ENCODE measurements at regions not wholly inside any gene's neighbourhood (a gene's known extent, or its start where the extent isn't known, plus 50 kb on each side); places are given as distances from the start of the nearest gene placed in this dataset.
"Not testable (repeated sequence)": the region's sequence is repeated elsewhere in the genome, so short reads cannot be mapped to it uniquely, and the experiment has no call there.

DNA sequence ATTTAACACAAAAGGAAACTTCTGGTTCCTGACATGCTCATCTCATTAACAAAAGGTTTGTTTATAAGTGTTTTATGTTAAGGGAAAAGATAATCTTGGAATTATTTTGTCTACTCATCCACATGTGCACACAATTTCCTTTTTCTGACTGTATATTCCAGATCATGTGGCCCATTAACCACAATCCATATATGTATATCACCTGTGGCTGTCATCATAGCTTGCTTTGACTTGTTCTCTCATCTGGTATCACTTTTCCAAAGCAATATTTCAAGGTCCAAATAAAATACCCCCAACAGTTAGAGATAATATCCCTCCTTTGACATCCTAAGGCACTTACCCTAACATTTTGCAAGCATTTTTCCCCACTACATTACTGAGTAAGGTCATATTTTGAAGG, 856.1 kb downstream of the CDH11 start:
- intact Hi-C loops (cut with DNase I; ENCODE audit: low total_unique reads): no loop called here
- no peaks in the 10 kb centered on the region for H3K27me3 ChIP-seq
- H3K36me3 ChIP-seq: no peaks in the 10 kb centered on the region

DNA sequence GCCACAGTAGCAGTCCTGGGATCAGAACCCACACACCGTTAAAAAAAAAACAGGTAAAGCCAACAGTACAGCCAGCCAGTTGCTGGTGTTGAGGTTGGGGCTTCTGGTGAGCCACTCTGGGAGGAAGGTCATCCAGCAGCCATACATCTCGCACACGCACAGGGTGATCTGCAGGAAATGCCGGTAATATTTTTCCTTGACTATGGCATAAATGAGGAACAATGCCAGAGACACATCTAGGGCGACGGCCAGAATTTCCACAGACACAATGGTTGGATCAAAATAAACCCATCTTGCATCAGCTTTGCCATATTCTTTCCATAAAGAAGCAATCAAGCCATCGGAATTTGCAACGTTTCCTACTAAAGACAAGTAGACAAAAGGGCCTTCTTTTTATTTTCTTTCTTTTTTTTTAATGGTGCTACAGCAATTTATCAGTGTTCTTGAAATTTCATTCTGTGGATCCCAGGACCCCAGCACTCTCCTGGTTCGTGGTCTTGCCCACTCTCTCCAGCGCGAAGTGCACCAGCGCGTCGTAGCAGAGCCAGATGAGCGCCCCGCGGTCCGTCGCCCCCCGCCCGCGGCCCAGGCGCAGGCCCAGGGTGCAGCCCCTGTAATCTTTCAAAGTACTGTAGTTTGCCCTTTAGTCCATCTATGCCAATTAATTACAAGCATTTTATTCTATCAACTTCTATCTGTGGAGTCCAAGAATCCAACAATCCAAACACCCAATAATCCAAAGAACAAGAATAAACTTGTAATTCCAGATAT, 861.0 kb downstream of the CDH11 start:
- DNase-seq; H3K27ac ChIP-seq; H3K4me3 ChIP-seq; H3K36me3 ChIP-seq; H3K9me3 ChIP-seq; H3K4me1 ChIP-seq; intact Hi-C loops (cut with DNase I; ENCODE audit: low total_unique reads); H3K27me3 ChIP-seq: not testable (repeated sequence)
- 93 to 95% (median 95%) methylated on average over 23 of the region's 23 CpGs for WGBS, 5 donors

More for the DNA sequence above, 856.1 kb downstream of the CDH11 start:
- no peak overlapping the region for H3K27ac ChIP-seq
- no peak for DNase-seq
- H3K9me3 ChIP-seq: peaks cover 0 to 3% (median 0%) of the 10 kb centered on the region in 4 donors
- no peaks in the 10 kb centered on the region for H3K4me1 ChIP-seq
- H3K4me3 ChIP-seq: no peak overlapping the region
- TF ChIP-seq, protein P1, sequence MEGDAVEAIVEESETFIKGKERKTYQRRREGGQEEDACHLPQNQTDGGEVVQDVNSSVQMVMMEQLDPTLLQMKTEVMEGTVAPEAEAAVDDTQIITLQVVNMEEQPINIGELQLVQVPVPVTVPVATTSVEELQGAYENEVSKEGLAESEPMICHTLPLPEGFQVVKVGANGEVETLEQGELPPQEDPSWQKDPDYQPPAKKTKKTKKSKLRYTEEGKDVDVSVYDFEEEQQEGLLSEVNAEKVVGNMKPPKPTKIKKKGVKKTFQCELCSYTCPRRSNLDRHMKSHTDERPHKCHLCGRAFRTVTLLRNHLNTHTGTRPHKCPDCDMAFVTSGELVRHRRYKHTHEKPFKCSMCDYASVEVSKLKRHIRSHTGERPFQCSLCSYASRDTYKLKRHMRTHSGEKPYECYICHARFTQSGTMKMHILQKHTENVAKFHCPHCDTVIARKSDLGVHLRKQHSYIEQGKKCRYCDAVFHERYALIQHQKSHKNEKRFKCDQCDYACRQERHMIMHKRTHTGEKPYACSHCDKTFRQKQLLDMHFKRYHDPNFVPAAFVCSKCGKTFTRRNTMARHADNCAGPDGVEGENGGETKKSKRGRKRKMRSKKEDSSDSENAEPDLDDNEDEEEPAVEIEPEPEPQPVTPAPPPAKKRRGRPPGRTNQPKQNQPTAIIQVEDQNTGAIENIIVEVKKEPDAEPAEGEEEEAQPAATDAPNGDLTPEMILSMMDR (IDR thresholded peaks at IDR 0.05): no peak
- TF ChIP-seq EP300 (IDR thresholded peaks at IDR 0.05): no peak
- no peak for TF ChIP-seq POLR2AphosphoS5 (IDR thresholded peaks at IDR 0.05)
- TF ChIP-seq POLR2A (IDR thresholded peaks at IDR 0.05): no peak

DNA sequence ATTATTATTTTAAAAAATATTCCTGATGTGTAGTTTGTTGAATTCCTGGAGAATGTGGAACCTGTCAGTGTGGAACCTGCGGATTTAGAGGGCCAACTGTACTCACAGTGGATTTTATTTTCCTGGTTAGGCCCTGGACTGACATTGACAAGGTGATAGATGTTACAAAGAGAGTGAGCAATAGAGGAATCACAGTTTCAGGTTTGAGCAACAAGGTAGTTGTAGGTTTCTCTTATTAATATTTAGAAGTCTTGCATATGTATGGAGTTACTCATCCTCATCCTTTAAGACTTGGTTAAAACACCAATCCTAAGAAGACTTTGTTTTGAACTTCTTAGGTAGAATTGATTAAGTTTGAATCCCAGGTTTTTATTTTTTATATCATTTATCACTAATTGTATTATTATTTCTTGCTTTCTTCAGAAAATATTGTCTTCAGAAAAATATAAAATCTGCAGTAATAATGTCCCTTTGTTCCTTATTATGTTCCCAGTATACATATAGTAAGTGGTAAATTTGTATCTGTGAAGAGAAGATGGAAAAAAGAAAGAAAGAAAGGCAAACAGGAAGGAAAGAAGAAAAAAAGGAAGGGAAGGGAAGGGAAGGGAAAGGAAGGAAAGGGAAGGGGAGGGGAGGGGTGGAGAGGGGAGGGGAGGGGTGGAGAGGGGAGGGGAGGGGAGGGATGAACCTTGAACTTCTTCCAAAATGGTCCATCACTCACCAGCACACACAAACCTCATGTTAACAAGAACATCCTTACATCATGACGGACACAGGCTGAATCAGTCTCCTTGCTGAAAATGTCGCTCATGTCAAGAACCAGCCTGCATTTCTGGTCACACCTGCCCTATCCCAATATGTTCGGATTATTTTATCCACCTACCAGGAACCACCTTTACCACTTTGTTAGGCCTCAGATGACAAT, 867.2 kb downstream of the CDH11 start:
- no peak overlapping the region for H3K27ac ChIP-seq
- 83 to 88% (median 85%) methylated on average over 4 of the region's 4 CpGs for WGBS, 5 donors
- TF ChIP-seq POLR2AphosphoS5 (IDR thresholded peaks at IDR 0.05) (no peak), EP300 (IDR thresholded peaks at IDR 0.05) (no peak), POLR2A (IDR thresholded peaks at IDR 0.05) (no peak)
- TF ChIP-seq, protein P1 (IDR thresholded peaks at IDR 0.05): no peak
- H3K4me3 ChIP-seq: no peak overlapping the region
- intact Hi-C loops (cut with DNase I; ENCODE audit: low total_unique reads): no loop called here
- no peaks in the 10 kb centered on the region for H3K36me3 ChIP-seq
- no peak for DNase-seq
- H3K4me1 ChIP-seq: no peaks in the 10 kb centered on the region
- H3K9me3 ChIP-seq: no peaks in the 10 kb centered on the region
- H3K27me3 ChIP-seq: no peaks in the 10 kb centered on the region

DNA sequence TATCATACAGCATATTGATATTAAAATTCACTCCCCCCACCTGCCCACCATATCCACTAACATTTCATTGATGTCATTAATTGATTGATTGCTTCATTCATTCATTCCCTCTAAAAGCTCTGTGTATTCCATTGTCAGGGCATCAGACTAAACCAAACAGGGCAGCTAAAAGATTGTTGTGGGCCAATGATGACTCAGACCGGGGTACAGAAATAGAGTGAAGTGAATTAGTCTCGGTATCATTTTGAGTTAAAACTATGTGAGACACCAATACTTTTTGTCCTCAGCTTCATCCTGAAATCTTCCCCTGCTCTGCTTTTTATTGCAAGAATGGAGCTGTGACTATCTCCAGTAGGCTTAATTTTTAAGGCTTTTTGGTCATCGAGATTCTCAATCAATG, 868.3 kb downstream of the CDH11 start:
- intact Hi-C loops (cut with DNase I; ENCODE audit: low total_unique reads): no loop called here
- Histone ChIP-seq H3K27me3 (no peaks in the 10 kb centered on the region), H3K4me3 (no peak overlapping the region), H3K9me3 (no peaks in the 10 kb centered on the region), H3K4me1 (no peaks in the 10 kb centered on the region), H3K36me3 (no peaks in the 10 kb centered on the region), H3K27ac (no peak overlapping the region)
- 80 to 90% (median 85%) methylated on average over 3 of the region's 3 CpGs for WGBS, 5 donors
- DNase-seq: no peak
- TF ChIP-seq, protein P1 (IDR thresholded peaks at IDR 0.05): no peak
- TF ChIP-seq EP300 (IDR thresholded peaks at IDR 0.05): no peak
- no peak for TF ChIP-seq POLR2AphosphoS5 (IDR thresholded peaks at IDR 0.05)
- no peak for TF ChIP-seq POLR2A (IDR thresholded peaks at IDR 0.05)

Data from stomach (tissue), 8 donors.